ENCODE measurements at regions not wholly inside any gene's neighbourhood (a gene's known extent, or its start where the extent isn't known, plus 50 kb on each side); places are given as distances from the start of the nearest gene placed in this dataset.

DNA sequence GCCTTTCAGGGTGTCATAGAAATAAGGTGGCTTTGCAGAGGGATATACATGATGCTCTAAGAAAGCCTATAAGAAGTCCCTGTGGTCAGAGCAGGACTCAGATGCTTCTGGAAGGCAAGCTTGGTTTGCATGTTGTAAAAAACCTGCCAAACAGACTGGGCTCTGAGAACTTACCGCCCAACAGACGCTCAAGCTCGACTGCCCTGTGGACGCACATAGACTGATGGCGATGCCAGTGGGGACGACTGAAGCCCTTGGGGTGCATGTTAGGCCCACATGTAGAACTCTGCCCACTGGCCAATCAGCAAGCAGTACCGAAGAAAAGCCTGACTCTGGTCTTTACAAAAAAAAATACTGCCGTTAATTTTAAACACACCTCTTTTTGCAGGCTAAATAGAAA is 133.8 kb downstream of the NAV1 start:
- no peak overlapping the region for H3K4me3 ChIP-seq (ENCODE audit: low read depth, low read length, poor library complexity, severe bottlenecking)
- no peak overlapping the region for H2AFZ ChIP-seq (ENCODE audit: low read length)
- H4K20me1 ChIP-seq (ENCODE audit: insufficient read depth, low read length) = no peaks in the 10 kb centered on the region
- no peaks in the 10 kb centered on the region for H3K4me1 ChIP-seq (ENCODE audit: insufficient read depth, low read length, poor library complexity, severe bottlenecking)
- H3K27ac ChIP-seq (ENCODE audit: low read depth, low read length, poor library complexity, severe bottlenecking) = no peak overlapping the region
- H3K79me2 ChIP-seq (ENCODE audit: insufficient read depth, low read depth, low read length) = no peaks in the 10 kb centered on the region
- intact Hi-C loops (cut with micrococcal nuclease; ENCODE audit: unreplicated experiment) = no loop called here
- DNase-seq (ENCODE audit: low spot score) = no peak
- H3K36me3 ChIP-seq (ENCODE audit: insufficient read depth, low read length) = no peaks in the 10 kb centered on the region
- no peak for TF ChIP-seq CTCF (conservative IDR thresholded peaks at IDR 0.05; ENCODE audit: low read length)
- no TSS peak for BruUV-seq (replicated peaks)
- no peaks in the 10 kb centered on the region for H3K9me2 ChIP-seq (ENCODE audit: insufficient read depth, low read length)
- ChIA-PET POLR2A (interaction anchor here (0.6 to 1.0 kb wide), 2 partner anchors 11 to 190 kb away, joined by 3 to 5 read pairs; no protein-coding TSS in a partner anchor), CTCF (ENCODE audit: unreplicated experiment) (no interaction called here)
- no peak overlapping the region for H3K4me2 ChIP-seq (ENCODE audit: low read length)
- no peaks in the 10 kb centered on the region for H3K9me3 ChIP-seq (ENCODE audit: low read length)

GRCh38 chr1:201673093-201673492 is 134.2 kb downstream of the NAV1 start:
- CTCF ChIA-PET (ENCODE audit: unreplicated experiment) = no interaction called here
- intact Hi-C loops (cut with micrococcal nuclease; ENCODE audit: unreplicated experiment) = no loop called here

DNA sequence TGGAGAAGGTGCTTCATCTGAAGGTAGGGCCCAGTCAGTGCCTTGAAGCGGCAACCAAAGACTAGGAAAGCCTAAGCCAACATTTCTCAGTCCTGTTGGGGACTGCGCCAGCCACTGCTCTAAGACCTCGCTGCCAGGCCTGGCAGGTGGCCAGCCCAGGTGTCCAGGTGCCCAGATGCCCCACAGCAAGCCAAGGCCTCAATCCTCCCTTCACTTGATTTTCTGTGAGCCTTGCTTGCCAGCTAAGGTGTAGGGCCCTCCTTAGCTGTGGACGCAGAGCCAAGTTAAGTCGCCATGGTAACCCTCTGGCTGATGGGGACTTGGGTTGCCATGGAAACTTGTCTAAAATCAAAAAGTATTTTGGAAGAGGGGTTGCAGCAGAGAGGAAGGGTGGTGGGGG is 135.0 kb downstream of the NAV1 start:
- no peaks in the 10 kb centered on the region for H3K9me2 ChIP-seq (ENCODE audit: insufficient read depth, low read length)
- H3K79me2 ChIP-seq (ENCODE audit: insufficient read depth, low read depth, low read length) = no peaks in the 10 kb centered on the region
- H4K20me1 ChIP-seq (ENCODE audit: insufficient read depth, low read length) = no peaks in the 10 kb centered on the region
- H3K36me3 ChIP-seq (ENCODE audit: insufficient read depth, low read length) = no peaks in the 10 kb centered on the region
- H3K9me3 ChIP-seq (ENCODE audit: low read length) = no peaks in the 10 kb centered on the region
- no peak overlapping the region for H3K4me2 ChIP-seq (ENCODE audit: low read length)
- TF ChIP-seq EZH2phosphoT487 (IDR thresholded peaks at IDR 0.05; ENCODE audit: borderline replicate concordance, low read depth, low read length) (no peak), CTCF (conservative IDR thresholded peaks at IDR 0.05; ENCODE audit: low read length) (no peak)
- H3K4me3 ChIP-seq (ENCODE audit: low read depth, low read length, poor library complexity, severe bottlenecking) = no peak overlapping the region
- no peak overlapping the region for H3K27ac ChIP-seq (ENCODE audit: low read depth, low read length, poor library complexity, severe bottlenecking)
- DNase-seq (ENCODE audit: low spot score) = no peak
- no peaks in the 10 kb centered on the region for H3K4me1 ChIP-seq (ENCODE audit: insufficient read depth, low read length, poor library complexity, severe bottlenecking)
- no peak overlapping the region for H2AFZ ChIP-seq (ENCODE audit: low read length)
- intact Hi-C loops (cut with micrococcal nuclease; ENCODE audit: unreplicated experiment) = no loop called here
- ChIA-PET POLR2A (no interaction called here), CTCF (ENCODE audit: unreplicated experiment) (no interaction called here)
- BruUV-seq (replicated peaks) = no TSS peak

More at GRCh38 chr1:201673093-201673492, 134.2 kb downstream of the NAV1 start:
- Histone ChIP-seq H3K9me2 (ENCODE audit: insufficient read depth, low read length) (no peaks in the 10 kb centered on the region), H3K27ac (ENCODE audit: low read depth, low read length, poor library complexity, severe bottlenecking) (no peak overlapping the region), H3K4me3 (ENCODE audit: low read depth, low read length, poor library complexity, severe bottlenecking) (no peak overlapping the region), H3K36me3 (ENCODE audit: insufficient read depth, low read length) (no peaks in the 10 kb centered on the region), H3K4me2 (ENCODE audit: low read length) (no peak overlapping the region), H4K20me1 (ENCODE audit: insufficient read depth, low read length) (no peaks in the 10 kb centered on the region), H3K79me2 (ENCODE audit: insufficient read depth, low read depth, low read length) (no peaks in the 10 kb centered on the region), H3K9me3 (ENCODE audit: low read length) (no peaks in the 10 kb centered on the region), H3K4me1 (ENCODE audit: insufficient read depth, low read length, poor library complexity, severe bottlenecking) (no peaks in the 10 kb centered on the region), H2AFZ (ENCODE audit: low read length) (no peak overlapping the region)
- BruUV-seq (replicated peaks) = no TSS peak
- POLR2A ChIA-PET = interaction anchor here (0.6 to 1.0 kb wide), 2 partner anchors 11 to 189 kb away, joined by 3 to 5 read pairs; no protein-coding TSS in a partner anchor
- TF ChIP-seq EZH2phosphoT487 (IDR thresholded peaks at IDR 0.05; ENCODE audit: borderline replicate concordance, low read depth, low read length) (no peak), CTCF (conservative IDR thresholded peaks at IDR 0.05; ENCODE audit: low read length) (no peak)
- DNase-seq (ENCODE audit: low spot score) = no peak

All from OCI-LY7 (cell line).